ENCODE measurements at regions not wholly inside any gene's neighbourhood (a gene's known extent, or its start where the extent isn't known, plus 50 kb on each side); places are given as distances from the start of the nearest gene placed in this dataset.
"Not testable (repeated sequence)": the region's sequence is repeated elsewhere in the genome, so short reads cannot be mapped to it uniquely, and the experiment has no call there.

- DNase-seq (ENCODE audit: low read depth in 2 of 2): no peak
Observed at GRCh38 chr15:79157631-79158592, 67.3 kb upstream of the RASGRF1 start.

- no peak for DNase-seq (ENCODE audit: low read depth in 2 of 2)
Observed at GRCh38 chr15:79156704-79157375, 66.3 kb upstream of the RASGRF1 start.

- no peak for DNase-seq (ENCODE audit: low read depth in 2 of 2)
Observed at GRCh38 chr15:79154483-79155135, 64.0 kb upstream of the RASGRF1 start.

GRCh38 chr15:79144290-79144689 lies 53.7 kb upstream of the RASGRF1 start:
- not testable (repeated sequence) for DNase-seq (ENCODE audit: low read depth in 2 of 2)

GRCh38 chr15:79140846-79141570 lies 50.4 kb upstream of the RASGRF1 start:
- DNase-seq (ENCODE audit: low read depth in 2 of 2): no peak
